ENCODE measurements at regions not wholly inside any gene's neighbourhood (a gene's known extent, or its start where the extent isn't known, plus 50 kb on each side); places are given as distances from the start of the nearest gene placed in this dataset.

DNA sequence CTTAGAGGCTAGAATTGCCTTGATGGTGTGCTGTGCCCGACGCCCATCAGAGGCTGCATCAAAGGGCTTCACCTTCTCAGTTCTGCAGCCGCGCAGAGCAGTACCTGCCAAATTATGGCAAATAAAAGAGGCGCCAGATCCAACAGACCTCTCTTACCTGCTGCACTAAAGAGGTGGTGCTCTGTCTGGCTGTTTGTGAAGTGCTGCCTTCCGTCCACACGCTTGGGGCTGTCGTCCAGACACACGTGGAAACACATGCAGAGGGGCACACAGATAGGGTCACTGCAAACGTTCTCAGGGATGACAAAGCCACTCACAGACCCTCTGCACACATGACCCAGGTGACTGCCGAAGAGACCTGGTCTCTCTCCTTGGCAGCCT is 617.5 kb downstream of the VRK1 start:
- H3K4me3 ChIP-seq (ENCODE audit: control insufficient read depth, low read depth, low read length), result no peak overlapping the region
- no peak for DNase-seq (ENCODE audit: low read depth)
- TF ChIP-seq, protein P1, sequence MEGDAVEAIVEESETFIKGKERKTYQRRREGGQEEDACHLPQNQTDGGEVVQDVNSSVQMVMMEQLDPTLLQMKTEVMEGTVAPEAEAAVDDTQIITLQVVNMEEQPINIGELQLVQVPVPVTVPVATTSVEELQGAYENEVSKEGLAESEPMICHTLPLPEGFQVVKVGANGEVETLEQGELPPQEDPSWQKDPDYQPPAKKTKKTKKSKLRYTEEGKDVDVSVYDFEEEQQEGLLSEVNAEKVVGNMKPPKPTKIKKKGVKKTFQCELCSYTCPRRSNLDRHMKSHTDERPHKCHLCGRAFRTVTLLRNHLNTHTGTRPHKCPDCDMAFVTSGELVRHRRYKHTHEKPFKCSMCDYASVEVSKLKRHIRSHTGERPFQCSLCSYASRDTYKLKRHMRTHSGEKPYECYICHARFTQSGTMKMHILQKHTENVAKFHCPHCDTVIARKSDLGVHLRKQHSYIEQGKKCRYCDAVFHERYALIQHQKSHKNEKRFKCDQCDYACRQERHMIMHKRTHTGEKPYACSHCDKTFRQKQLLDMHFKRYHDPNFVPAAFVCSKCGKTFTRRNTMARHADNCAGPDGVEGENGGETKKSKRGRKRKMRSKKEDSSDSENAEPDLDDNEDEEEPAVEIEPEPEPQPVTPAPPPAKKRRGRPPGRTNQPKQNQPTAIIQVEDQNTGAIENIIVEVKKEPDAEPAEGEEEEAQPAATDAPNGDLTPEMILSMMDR (conservative IDR thresholded peaks at IDR 0.05; ENCODE audit: control insufficient read depth, insufficient read depth, low read depth, low read length), result no peak

DNA sequence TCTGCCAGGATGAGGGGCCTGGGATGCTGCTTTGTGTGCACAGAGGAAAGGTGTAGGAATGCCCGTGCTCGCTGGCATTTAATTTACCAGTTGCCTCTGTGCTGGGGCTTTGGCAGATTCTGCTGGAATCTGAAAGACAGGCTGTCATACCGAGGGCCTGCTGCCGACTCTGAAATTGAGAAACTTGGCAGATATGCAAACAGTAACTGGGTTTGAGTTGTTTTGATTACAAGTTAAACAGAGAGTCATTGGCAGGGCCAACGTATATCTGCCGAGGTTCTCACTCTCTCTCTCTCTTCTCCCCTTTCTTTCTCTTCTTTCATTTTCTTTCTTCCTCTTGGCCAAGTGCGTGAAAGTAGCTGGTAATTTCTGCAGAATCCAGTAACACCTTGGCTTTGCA is 618.7 kb downstream of the VRK1 start:
- TF ChIP-seq, protein P1 (conservative IDR thresholded peaks at IDR 0.05; ENCODE audit: control insufficient read depth, insufficient read depth, low read depth, low read length), result no peak
- no peak for DNase-seq (ENCODE audit: low read depth)
- H3K4me3 ChIP-seq (ENCODE audit: control insufficient read depth, low read depth, low read length), result no peak overlapping the region

DNA sequence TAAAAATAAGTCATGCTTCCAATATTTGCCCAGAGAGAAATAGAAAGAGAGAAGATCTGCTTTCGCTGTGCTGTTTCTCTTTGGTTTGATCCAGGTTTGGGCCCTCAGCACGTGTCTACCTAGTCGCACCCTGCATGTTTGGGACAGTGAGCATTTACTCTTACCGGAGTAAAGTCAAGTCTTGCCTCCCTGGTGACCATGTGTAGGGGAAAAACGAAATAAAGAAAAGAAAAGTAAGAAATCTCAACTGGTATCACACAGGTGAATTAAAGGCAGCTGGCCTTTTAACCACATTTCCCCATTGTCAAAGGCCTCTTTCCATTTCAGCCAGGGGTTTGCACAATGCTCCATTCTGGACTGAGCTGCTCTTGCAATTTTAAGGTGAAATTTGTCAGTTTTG is 619.4 kb downstream of the VRK1 start:
- no peak overlapping the region for H3K4me3 ChIP-seq (ENCODE audit: control insufficient read depth, low read depth, low read length)
- no peak for DNase-seq (ENCODE audit: low read depth)
- TF ChIP-seq, protein P1 (conservative IDR thresholded peaks at IDR 0.05; ENCODE audit: control insufficient read depth, insufficient read depth, low read depth, low read length), result no peak

DNA sequence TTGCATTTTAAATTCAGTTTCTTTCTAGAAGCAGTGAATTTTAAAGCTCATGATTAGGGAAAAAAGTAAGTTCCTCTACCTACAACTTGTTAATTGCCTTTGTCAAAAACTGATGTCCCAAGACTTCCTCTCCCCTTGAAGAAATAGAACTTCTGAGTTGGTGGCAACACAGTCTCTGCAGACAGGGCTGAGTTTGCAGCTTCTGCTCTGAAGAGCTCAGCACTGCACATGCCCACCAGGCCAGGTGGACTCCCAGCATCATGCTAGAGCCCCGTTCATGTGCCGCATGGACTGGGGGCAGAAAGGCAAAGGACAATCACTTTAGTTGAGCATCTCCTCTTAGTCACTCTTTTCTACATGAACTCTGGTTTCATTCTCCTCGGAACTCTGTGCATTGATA is 620.1 kb downstream of the VRK1 start:
- TF ChIP-seq, protein P1 (conservative IDR thresholded peaks at IDR 0.05; ENCODE audit: control insufficient read depth, insufficient read depth, low read depth, low read length), result no peak
- no peak overlapping the region for H3K4me3 ChIP-seq (ENCODE audit: control insufficient read depth, low read depth, low read length)
- DNase-seq (ENCODE audit: low read depth), result no peak

DNA sequence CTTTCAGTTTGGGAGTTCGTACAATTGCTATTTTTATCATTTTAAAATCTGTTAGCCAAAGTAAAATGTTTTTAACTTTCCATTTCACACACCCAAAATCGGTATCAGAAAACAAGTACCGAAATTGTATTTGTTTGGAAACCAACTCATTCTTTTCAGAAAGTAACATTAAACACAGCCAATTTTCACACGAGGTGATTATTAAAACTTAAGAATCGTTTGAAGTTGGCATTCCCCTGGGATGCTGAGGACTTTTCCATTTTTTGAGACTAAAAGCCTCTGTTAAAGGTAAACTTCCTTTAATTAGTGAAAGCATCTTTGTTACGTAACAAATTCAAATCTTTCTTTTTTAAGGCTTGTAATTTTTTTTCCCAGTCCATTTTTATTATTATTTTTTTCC is 623.0 kb downstream of the VRK1 start:
- DNase-seq (ENCODE audit: low read depth), result no peak
- no peak overlapping the region for H3K4me3 ChIP-seq (ENCODE audit: control insufficient read depth, low read depth, low read length)
- TF ChIP-seq, protein P1 (conservative IDR thresholded peaks at IDR 0.05; ENCODE audit: control insufficient read depth, insufficient read depth, low read depth, low read length), result no peak

DNA sequence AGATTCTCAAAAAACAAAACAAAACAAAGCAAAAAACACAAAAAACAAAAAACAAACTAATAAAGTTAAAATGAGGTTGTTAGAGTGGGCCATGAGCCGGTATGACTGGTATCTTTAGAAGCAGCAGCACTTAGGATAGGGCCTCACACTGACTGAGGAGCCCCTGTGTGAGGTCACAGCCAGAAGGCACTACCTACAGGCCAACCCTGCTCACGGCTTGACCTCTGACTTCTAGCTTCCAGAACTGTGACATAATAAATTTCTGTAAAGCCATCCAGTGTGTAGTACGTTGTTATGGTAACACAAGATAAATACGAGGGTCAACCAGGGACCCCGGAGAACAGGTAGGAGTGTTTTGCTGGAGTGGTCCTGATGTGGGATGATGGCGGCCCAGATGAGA is 629.6 kb downstream of the VRK1 start:
- H3K4me3 ChIP-seq (ENCODE audit: control insufficient read depth, low read depth, low read length), result no peak overlapping the region
- no peak for DNase-seq (ENCODE audit: low read depth)
- TF ChIP-seq, protein P1 (conservative IDR thresholded peaks at IDR 0.05; ENCODE audit: control insufficient read depth, insufficient read depth, low read depth, low read length), result no peak

DNA sequence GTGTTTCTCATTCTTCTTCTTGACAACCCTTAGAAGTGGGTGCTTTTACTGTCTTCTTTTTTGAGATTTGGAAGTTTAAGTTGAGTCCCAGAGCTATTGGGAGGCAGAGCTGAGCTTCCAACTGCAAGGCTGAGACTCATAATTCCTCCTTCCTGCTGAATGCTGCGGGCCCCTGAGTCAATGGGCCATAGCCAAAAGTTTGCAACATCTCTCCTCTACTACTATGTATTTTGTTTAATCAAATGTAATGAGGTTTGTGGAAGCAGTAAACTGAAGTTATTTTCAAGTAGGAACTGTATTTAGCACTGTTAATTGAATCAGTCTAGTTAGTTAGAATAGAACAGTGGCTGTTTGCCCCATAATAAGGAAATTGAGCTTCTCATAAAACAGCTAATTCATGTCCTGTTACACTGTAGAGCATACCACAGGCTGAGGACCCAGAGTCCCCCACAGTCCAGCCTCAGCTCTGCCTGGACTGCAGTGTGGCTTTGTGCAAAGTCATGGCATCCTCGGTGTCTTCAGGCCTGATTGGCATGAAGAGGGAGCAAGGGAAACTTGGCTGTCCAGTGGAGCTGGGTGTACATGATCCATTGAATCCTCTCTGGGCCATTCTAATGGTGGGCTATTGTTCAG is 631.7 kb downstream of the VRK1 start:
- DNase-seq (ENCODE audit: low read depth), result no peak
- H3K4me3 ChIP-seq (ENCODE audit: control insufficient read depth, low read depth, low read length), result no peak overlapping the region
- TF ChIP-seq, protein P1 (conservative IDR thresholded peaks at IDR 0.05; ENCODE audit: control insufficient read depth, insufficient read depth, low read depth, low read length), result no peak

All from fibroblast of mammary gland (primary cell).